Islet precursor cell (in vitro differentiated cells): ENCODE measurements at regions not wholly inside any gene's neighbourhood (a gene's known extent, or its start where the extent isn't known, plus 50 kb on each side); places are given as distances from the start of the nearest gene placed in this dataset.
"Not testable (repeated sequence)": the region's sequence is repeated elsewhere in the genome, so short reads cannot be mapped to it uniquely, and the experiment has no call there.

Experiments
- DNase-seq: peaks from one replicate; pipeline ENCODE4 v3.0.0-alpha.2; 2018

- DNase-seq, result not testable (repeated sequence)
Measured at GRCh38 chr18:70395771-70396170, 106.9 kb downstream of the SOCS6 start.

- no peak for DNase-seq
Measured at GRCh38 chr18:70394672-70395071, 105.8 kb downstream of the SOCS6 start.

DNA sequence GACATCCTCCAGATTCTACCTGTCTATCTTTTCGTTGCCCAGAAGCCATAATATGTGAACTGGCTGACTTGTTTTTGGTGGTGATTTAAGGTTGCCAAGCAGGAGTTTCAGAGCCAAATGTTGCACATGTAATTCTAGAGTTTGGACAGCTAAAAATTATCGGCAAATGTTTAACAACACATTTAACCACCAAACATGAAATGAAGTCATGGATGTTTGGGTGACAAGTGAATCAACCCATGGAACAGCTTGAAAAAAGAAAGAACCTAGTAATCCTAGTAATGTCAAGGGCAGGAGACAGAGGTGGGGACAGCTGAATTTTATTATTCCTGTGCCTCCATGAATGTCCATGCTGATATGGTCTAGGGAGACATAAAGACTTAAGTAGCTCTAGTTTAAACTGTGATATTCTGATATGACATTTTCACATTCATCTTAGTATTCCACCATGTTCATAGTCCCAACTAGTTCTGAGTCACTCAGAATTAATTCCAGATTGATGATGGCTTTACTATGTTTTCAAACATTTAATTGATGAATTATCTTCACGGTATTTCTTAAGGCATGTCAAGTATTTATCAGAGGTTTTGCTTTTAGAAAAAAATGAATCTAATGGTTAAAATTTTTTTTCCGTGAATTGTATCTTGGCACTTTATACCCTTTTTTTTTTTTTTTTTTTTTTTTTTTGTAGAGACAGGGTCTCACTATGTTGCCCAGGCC is 101.7 kb downstream of the SOCS6 start:
- no peak for DNase-seq

GRCh38 chr18:70389036-70389435 is 100.2 kb downstream of the SOCS6 start:
- not testable (repeated sequence) for DNase-seq

- DNase-seq, result no peak
Measured at GRCh38 chr18:70387027-70387426, 98.2 kb downstream of the SOCS6 start.

DNA sequence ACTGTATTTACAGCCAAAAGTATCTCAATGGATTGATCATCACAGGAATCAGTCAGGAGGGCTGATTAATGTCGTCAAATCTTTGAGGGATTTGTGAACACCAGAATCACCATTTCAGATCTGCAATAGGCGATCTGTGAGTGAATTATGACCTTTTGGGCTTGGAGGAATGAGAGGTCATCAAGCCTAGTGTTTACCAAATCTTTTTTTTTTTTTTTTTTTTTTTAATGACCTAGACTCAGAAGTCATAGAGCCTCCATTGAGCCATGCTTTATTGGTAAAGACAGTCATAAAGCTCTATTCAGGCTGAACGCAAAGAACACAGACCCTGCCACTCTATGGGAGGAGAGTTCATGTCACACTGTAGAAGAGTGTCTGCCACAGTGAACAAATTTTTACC is 97.7 kb downstream of the SOCS6 start:
- no peak for DNase-seq

DNA sequence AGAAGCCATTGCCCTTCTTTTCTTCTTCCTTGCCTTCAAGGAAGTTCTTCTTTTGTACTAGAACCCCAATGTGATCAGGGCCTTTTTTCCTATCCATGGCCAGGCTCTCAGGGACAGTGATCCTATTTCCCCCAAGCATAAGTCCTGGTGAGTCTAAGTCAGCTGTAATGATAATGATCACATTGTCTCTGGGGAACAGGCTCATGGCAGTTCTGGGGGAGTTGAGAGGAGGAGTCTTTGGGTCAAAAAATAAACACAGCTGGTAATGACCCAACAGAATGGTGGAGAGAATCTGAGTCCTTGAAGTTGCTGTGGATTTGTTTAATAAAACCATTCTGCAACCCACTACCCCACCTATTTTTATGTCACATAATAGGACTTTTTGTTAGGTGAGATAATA is 96.6 kb downstream of the SOCS6 start:
- DNase-seq, result no peak

DNA sequence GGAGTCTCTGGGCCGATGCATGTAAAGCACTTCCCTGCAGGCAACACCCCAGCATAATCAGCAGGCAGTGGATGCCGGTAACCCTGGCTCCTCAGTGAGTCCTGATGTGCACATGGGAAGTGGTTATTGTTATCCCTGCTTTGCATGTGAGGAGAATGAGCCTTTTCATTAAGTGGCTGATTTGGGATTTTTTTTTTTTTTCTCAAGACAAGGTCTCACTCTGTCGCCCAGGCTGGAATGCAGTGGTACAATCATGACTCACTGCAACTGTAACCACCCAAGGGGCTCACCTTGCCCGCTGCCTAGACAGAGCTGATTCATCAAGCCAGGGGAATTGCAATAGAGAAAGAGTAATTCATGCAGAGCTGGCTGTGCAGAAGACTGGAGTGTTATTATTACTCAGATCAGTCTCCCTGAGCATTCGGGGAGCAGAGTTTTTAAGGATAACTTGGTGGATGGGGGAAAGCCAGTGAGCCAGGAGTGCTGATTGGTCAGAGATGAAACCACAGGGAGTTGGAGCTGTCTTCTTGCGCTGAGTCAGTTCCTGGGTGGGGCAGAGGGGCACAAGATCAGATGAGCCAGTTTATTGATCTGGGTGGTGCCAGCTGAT is 95.4 kb downstream of the SOCS6 start:
- DNase-seq, result peak; percentile 94

- DNase-seq, result no peak
Measured at GRCh38 chr18:70382992-70383717, 94.3 kb downstream of the SOCS6 start.

- no peak for DNase-seq
Measured at GRCh38 chr18:70382017-70382416, 93.2 kb downstream of the SOCS6 start.

GRCh38 chr18:70380915-70381896 is 92.4 kb downstream of the SOCS6 start:
- peak; percentile 73 for DNase-seq
